CD4-positive, alpha-beta T cell treated with Interferon alpha-2 for 1 hour (primary cell): ENCODE measurements at regions not wholly inside any gene's neighbourhood (a gene's known extent, or its start where the extent isn't known, plus 50 kb on each side); places are given as distances from the start of the nearest gene placed in this dataset.

ENCODE experiments used
- DNase-seq, 2 donors: peaks; one replicate each; pipeline ENCODE4 v3.0.0-alpha.2; 2020 to 2022

DNA sequence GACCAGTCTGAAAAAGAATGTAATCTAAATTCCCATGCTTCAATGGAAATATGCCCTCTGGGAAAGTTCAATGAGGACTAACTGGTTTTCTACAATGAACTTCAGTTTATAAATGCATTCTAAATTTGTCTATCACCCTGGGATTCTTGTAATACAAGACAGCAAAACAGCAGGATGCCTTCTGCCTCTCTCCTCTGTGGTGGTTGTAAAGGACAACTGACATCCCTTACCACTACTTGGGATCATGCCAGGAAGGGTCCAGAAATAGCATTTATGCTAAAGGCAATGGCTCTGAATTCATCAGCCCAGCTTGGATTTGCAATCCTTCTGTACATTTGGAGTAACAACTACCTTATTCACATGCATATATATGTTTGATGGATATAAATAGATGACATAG, 97.3 kb upstream of the ADAMTS16 start:
- no peak for DNase-seq

DNA sequence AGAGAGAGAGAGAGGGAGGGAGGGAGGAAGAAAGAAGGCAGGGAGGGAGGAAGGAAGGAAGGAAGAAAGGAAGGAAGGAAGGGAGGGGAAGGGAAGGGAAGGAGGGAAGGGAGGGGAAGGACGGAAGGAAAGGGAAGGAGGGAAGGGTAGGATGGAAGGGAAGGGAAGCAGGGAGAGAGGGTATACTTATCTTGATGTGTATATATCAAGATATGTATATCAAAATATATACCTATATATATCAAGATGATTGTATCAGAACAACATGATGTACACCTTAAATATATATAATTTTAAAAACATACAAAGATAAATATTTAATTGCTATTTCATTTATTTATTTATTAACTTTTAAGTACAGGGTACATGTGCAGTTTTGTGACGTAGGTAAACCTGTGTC, 96.8 kb upstream of the ADAMTS16 start:
- no peak for DNase-seq

DNA sequence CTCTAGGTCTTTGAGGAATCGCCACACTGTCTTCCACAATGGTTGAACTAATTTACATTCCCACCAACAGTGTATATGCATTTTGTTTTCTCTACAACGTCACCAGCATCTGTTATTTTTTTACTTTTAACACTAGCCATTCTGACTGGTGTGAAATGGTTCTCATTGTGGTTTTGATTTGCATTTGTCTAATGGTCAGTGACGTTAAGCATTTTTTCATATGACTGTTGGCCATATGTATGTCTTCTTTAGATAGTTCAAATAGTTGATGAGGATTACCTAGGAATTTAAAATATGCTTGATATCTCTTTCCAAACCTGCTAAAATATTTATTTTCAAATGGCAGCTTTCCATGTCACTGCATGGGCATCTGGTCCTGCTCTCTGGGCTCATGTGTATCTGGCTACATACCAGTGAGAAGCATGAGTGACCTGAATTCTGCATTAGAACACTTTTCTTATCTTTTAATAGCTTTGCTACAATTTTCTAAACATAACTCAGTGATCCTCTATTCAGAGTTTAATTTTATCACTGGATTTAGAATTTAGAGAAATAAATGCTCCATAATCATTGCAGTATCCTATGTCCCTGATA, 95.8 kb upstream of the ADAMTS16 start:
- DNase-seq: no peak

DNA sequence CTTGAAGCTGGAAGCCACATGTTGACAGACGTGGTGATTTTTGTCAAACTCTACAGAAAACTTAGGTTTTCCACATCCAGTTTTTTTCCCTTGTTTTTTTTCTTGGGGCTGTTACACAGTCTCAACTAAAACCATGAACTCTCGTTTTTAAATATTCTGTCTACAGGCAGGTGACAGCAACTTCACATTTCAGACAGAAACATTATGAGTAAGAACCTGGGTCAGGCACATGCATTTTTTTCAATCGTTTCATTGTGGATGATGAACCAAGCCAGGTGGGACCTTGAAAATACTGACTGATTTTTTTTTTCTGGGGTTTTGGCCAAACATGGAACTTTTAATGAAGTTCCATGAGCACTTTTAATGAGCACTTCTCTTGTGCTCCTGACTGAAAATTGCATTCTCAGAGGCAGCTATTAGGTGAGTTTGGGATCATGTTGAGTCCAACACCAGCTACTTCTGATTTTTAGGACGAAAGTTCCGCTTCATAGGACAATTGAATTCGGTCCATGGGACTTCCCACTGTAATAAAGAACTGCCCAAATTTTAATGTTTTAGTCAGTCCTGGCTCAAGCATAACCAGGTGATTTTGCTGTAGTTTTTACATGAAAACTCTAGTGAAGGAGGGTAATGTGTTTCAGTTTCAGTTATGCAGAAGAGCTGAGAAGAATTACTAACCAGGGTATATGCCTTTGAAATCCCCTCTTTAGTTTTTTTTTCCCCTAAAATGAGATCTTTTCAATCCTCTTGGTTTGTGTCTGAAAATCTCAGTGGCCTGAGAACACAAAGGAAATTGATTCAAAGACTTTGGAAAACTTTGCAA, 93.2 kb upstream of the ADAMTS16 start:
- no peak for DNase-seq

GRCh38 chr5:5050801-5051200, 89.3 kb upstream of the ADAMTS16 start:
- DNase-seq: no peak

DNA sequence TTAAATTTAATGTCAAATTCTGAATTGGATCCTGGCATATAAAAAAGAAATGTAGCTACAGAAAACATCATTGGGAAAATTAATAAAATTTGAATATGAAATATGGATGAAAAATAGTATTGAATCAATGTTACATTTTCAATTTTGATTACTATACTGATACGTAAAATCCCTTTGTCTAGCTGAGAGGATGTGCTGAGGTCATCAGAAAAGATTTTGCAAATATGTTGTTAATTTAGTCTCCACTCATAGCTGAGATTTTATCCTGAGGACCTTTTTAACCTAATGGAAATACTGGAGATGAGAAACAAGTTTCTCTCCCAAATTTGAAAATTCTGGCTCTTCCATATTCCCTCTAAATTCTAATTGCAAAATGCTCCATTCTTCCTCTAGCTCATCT, 84.4 kb upstream of the ADAMTS16 start:
- no peak for DNase-seq

- no peak for DNase-seq
Measured at GRCh38 chr5:5061836-5062235, 78.3 kb upstream of the ADAMTS16 start.

GRCh38 chr5:5062525-5063302, 77.4 kb upstream of the ADAMTS16 start:
- no peak for DNase-seq

GRCh38 chr5:5063533-5063953, 76.6 kb upstream of the ADAMTS16 start:
- DNase-seq: no peak

DNA sequence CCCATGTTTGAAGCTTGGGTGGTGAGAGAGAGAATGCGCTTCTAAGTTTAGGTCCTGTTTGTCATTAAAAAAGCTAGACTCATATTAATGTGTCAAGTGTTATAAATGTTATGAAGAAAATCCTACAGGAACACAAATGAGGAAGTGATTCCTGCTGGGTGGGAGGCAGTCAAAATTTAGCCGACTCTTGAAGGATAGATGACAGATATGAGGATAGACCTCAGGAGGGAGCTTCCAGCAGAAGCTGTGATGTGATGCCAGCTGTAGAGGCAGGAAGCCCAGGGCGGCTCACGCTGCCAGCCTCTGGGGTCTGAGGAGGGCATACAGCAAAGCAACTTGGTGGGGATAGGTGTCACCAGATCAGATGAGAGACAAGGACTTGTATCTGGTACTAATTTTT, 74.7 kb upstream of the ADAMTS16 start:
- no peak for DNase-seq

GRCh38 chr5:5066276-5067186, 73.6 kb upstream of the ADAMTS16 start:
- DNase-seq: no peak

DNA sequence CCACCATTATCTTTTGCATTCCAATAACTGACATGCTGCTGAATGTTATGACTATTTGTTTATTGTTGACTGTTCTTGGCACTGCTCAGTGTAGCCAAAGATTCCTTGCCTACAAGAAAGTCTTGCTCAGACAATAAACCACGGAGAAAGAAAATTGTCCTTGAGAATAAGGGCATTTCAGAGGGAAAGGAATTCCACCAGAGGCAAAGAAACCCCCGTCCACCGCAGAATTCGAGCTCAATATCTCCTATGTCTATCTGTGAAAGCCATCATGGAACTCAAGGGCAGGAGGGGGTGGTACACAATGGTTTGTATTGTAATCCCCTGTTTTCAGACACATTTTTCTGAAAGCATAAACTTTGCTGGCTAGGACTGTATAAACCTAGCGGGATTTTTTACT, 70.3 kb upstream of the ADAMTS16 start:
- no peak for DNase-seq

GRCh38 chr5:5071554-5071953, 68.6 kb upstream of the ADAMTS16 start:
- DNase-seq: no peak

DNA sequence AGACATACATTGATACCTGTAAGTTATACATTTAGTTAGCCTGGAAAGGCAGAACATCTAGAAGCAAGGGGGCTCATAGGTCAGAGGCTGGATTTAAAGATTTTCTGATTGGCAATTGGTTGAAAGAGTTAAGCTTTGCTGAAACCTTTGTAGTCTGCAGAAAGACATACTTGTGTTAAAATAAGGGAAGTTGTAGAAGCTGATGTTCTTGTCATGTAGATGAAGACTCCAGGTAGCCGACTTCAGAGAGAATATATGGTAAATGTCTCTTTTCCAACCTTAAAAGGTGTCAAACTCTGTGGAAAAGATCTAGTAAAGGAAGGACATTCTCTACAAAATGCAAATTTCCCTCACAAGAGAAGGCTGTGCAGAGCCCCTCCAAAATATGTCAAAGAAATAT, 62.9 kb upstream of the ADAMTS16 start:
- no peak for DNase-seq

GRCh38 chr5:5078009-5078897, 61.9 kb upstream of the ADAMTS16 start:
- no peak for DNase-seq

DNA sequence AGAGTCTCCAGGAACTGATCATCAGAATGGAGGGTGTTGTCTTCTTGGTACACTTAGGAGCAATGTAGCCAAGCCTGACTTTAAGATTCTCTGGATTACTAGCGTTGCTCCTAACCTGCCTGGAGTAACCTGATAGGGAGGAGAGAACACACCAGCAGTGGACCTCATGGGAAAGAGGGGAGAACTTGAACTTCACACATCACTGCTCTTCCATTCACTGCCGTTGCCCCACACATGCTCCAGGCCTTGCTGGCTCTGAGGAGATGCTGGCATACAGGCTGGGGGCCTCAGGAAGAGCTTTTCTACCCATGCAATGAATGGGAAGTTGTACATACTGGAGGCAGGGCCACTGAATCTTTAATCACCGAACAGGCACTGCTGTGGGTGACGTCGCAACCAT, 60.3 kb upstream of the ADAMTS16 start:
- DNase-seq: no peak

- DNase-seq: no peak
Measured at GRCh38 chr5:5080790-5081189, 59.3 kb upstream of the ADAMTS16 start.

DNA sequence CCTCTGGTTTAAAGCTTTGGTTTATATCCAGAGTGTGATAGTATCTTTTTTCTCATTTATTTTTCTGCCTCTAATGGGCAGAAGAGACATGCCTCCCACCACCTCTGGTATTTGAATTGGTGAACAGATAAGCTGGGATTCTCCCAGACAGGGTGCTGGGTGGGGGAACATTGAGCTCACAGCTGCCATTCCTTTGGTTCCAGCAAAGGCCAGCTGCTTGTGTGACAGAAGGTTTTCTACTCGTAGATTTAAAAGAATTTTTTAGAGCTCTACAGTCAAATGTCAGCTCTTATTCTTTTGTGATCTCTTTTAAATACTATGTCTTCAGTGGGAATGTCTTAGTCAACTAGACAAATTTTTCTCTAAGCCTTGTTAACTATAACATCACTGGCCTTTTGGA, 54.7 kb upstream of the ADAMTS16 start:
- DNase-seq: no peak

DNA sequence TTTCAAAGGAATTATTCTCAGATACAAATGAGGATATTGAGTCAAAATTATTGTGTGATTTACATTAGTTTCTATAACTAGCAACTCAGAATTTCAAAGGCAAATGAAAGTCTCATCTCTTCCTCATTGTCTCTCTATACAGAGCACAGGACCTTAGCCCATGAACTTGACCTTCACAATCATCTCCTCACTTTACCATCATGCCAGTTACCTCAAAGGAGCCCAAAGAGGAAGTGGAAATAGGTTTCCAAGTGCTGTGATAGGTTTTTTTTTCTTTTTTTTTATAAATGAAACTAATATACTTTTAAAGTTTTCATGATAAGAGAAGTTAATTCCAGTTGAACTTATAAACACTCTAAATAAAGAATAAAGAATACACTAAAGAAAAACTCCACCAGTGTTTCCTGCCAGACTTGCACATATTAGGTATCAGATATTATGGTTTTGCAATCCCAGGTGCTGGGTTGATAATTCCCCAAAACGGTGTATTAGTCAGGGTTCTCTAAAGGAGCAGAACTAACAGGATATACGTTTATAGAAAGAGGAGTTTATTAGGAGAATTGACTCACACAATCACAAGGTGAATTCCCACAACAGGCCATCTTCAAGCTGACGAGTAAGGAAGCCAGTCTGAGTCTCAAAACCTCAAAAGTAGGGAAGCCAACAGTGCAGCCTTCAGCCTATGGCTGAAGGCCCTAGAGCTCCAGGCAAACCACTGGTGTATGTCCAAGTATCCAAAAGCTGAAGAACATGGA, 50.1 kb upstream of the ADAMTS16 start:
- no peak for DNase-seq
